BJ (cell line): ENCODE measurements at regions not wholly inside any gene's neighbourhood (a gene's known extent, or its start where the extent isn't known, plus 50 kb on each side); places are given as distances from the start of the nearest gene placed in this dataset.

ENCODE experiments used
- CTCF ChIA-PET: fragments of 350-600 bp; formaldehyde crosslinking; extraction: SDS; loops from one replicate; lab custom pipeline; 2021; ENCODE audit warnings: antibody characterized with exemption, inconsistent platforms; lab: Yijun Ruan, JAX
- POLR2A ChIA-PET: fragments of 300-600 bp; sonication (Branson Sonifier 250); formaldehyde crosslinking; extraction: SDS; loops from one replicate; lab custom pipeline; 2021; ENCODE audit warnings: antibody characterized with exemption; lab: Charles Lee
- DNase-seq: peaks from one replicate; pipeline ENCODE4 v3.0.0-alpha.2; 2011; ENCODE audit warnings: low read depth
- H3K27me3 ChIP-seq: 2 replicates; pipeline ENCODE4 v1.6.0; 2011; ENCODE audit warnings: low read length; ENCODE audit not compliant: control insufficient read depth, insufficient read depth
- H3K36me3 ChIP-seq: 2 replicates; pipeline ENCODE4 v1.5.1; 2011; ENCODE audit warnings: low read length; ENCODE audit not compliant: control insufficient read depth, insufficient read depth
- H3K4me3 ChIP-seq: 2 replicates; pipeline ENCODE4 v1.5.1; 2011; ENCODE audit warnings: low read depth, mild to moderate bottlenecking, control low read depth, low read length
- TF ChIP-seq, protein P1 (sequence below): IDR thresholded peaks from 2 replicates; pipeline ENCODE4 v1.5.1; 2011; ENCODE audit warnings: low read depth, mild to moderate bottlenecking, control low read depth, inconsistent platforms, low read length, moderate library complexity; ENCODE audit not compliant: insufficient read depth

GRCh38 chr2:82109418-82109817 lies 1804.9 kb upstream of the LRRTM1 start:
- ChIA-PET CTCF (no interaction called here), POLR2A (no interaction called here)
- H3K36me3 ChIP-seq: no peaks in the 10 kb centered on the region
- TF ChIP-seq, protein P1, sequence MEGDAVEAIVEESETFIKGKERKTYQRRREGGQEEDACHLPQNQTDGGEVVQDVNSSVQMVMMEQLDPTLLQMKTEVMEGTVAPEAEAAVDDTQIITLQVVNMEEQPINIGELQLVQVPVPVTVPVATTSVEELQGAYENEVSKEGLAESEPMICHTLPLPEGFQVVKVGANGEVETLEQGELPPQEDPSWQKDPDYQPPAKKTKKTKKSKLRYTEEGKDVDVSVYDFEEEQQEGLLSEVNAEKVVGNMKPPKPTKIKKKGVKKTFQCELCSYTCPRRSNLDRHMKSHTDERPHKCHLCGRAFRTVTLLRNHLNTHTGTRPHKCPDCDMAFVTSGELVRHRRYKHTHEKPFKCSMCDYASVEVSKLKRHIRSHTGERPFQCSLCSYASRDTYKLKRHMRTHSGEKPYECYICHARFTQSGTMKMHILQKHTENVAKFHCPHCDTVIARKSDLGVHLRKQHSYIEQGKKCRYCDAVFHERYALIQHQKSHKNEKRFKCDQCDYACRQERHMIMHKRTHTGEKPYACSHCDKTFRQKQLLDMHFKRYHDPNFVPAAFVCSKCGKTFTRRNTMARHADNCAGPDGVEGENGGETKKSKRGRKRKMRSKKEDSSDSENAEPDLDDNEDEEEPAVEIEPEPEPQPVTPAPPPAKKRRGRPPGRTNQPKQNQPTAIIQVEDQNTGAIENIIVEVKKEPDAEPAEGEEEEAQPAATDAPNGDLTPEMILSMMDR: no peak
- no peak for DNase-seq
- no peak overlapping the region for H3K4me3 ChIP-seq
- no peaks in the 10 kb centered on the region for H3K27me3 ChIP-seq

DNA sequence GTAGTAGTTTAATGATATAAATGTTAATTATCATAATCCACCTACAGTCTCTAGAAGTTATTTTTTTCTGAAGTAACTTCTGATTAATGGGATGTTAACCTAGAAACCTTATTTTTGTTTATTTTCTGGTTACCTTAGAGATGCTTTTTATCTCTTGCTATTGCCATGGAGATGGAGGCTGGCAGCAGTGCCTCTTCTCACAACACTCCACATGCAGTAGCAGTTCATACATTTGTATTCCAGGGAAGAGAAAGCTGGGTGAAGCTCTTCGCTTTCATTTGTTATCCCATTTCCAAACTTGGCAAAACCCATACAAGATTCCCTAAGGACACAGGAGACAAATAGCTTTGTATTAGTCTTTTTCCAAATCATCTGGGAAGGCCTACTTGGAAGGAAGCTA lies 1794.1 kb upstream of the LRRTM1 start:
- H3K27me3 ChIP-seq: no peaks in the 10 kb centered on the region
- H3K4me3 ChIP-seq: no peak overlapping the region
- ChIA-PET CTCF (no interaction called here), POLR2A (no interaction called here)
- DNase-seq: no peak
- TF ChIP-seq, protein P1: no peak
- H3K36me3 ChIP-seq: no peaks in the 10 kb centered on the region

DNA sequence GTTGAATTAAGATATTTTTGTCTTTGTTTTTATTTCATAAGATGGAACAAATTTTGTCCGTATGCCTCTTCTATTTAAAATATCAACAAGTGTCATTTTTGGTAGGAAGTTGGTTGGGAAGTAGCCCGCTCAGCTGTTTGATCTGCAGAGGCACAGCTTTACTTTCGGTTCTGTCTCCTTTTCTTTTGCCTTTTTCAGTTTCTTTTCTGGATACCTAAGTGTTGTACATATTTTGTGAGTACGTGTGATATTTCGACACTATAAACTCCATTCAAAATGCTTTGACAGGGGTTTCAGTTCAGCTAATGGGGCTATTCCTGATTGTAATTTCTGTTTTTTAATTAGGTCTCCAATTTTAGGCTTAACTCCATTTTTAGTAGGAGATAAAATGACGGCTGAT lies 1785.0 kb upstream of the LRRTM1 start:
- CTCF ChIA-PET: no interaction called here
- TF ChIP-seq, protein P1: no peak
- Histone ChIP-seq H3K4me3 (no peak overlapping the region), H3K36me3 (no peaks in the 10 kb centered on the region), H3K27me3 (no peaks in the 10 kb centered on the region)
- POLR2A ChIA-PET: no interaction called here
- DNase-seq: no peak

- TF ChIP-seq, protein P1: no peak
- H3K36me3 ChIP-seq: no peaks in the 10 kb centered on the region
- no peak overlapping the region for H3K4me3 ChIP-seq
- ChIA-PET CTCF (no interaction called here), POLR2A (no interaction called here)
- H3K27me3 ChIP-seq: no peaks in the 10 kb centered on the region
- no peak for DNase-seq
Measured at GRCh38 chr2:82084679-82085392, 1780.3 kb upstream of the LRRTM1 start.

- Histone ChIP-seq H3K4me3 (no peak overlapping the region), H3K36me3 (no peaks in the 10 kb centered on the region), H3K27me3 (no peaks in the 10 kb centered on the region)
- DNase-seq: no peak
- POLR2A ChIA-PET: no interaction called here
- TF ChIP-seq, protein P1: no peak
- CTCF ChIA-PET: no interaction called here
Measured at GRCh38 chr2:82075875-82076274, 1771.3 kb upstream of the LRRTM1 start.
